ENCODE measurements at regions not wholly inside any gene's neighbourhood (a gene's known extent, or its start where the extent isn't known, plus 50 kb on each side); places are given as distances from the start of the nearest gene placed in this dataset.

GRCh38 chr6:100959280-100959679 lies 78.2 kb upstream of the ASCC3 start:
- TF ChIP-seq CTCF (IDR thresholded peaks at IDR 0.05; ENCODE audit: insufficient read depth, low read length, severe bottlenecking) = no peak
- Histone ChIP-seq H3K4me3 (ENCODE audit: low read depth, low read length) (no peak overlapping the region), H3K36me3 (ENCODE audit: control insufficient read depth, insufficient read depth, low read length) (no peaks in the 10 kb centered on the region), H3K27me3 (ENCODE audit: control insufficient read depth, insufficient read depth, low read length) (no peaks in the 10 kb centered on the region)
- DNase-seq (ENCODE audit: low read depth) = no peak
- no peak for FAIRE-seq

- no peaks in the 10 kb centered on the region for H3K36me3 ChIP-seq (ENCODE audit: control insufficient read depth, insufficient read depth, low read length)
- DNase-seq (ENCODE audit: low read depth) (no peak), FAIRE-seq (no peak)
- H3K4me3 ChIP-seq (ENCODE audit: low read depth, low read length) = no peak overlapping the region
- TF ChIP-seq CTCF (IDR thresholded peaks at IDR 0.05; ENCODE audit: insufficient read depth, low read length, severe bottlenecking) = no peak
- no peaks in the 10 kb centered on the region for H3K27me3 ChIP-seq (ENCODE audit: control insufficient read depth, insufficient read depth, low read length)
Observed at GRCh38 chr6:100962466-100962865, 81.3 kb upstream of the ASCC3 start.

GRCh38 chr6:100965067-100965466 lies 83.9 kb upstream of the ASCC3 start:
- FAIRE-seq = no peak
- no peak for TF ChIP-seq CTCF (IDR thresholded peaks at IDR 0.05; ENCODE audit: insufficient read depth, low read length, severe bottlenecking)

GRCh38 chr6:100968949-100969348 lies 87.8 kb upstream of the ASCC3 start:
- H3K27me3 ChIP-seq (ENCODE audit: control insufficient read depth, insufficient read depth, low read length) = no peaks in the 10 kb centered on the region
- no peaks in the 10 kb centered on the region for H3K36me3 ChIP-seq (ENCODE audit: control insufficient read depth, insufficient read depth, low read length)
- TF ChIP-seq CTCF (IDR thresholded peaks at IDR 0.05; ENCODE audit: insufficient read depth, low read length, severe bottlenecking) = no peak
- DNase-seq (ENCODE audit: low read depth) (no peak), FAIRE-seq (no peak)
- no peak overlapping the region for H3K4me3 ChIP-seq (ENCODE audit: low read depth, low read length)

More at GRCh38 chr6:100965067-100965466, 83.9 kb upstream of the ASCC3 start:
- H3K27me3 ChIP-seq (ENCODE audit: control insufficient read depth, insufficient read depth, low read length) = no peaks in the 10 kb centered on the region
- no peak overlapping the region for H3K4me3 ChIP-seq (ENCODE audit: low read depth, low read length)
- no peaks in the 10 kb centered on the region for H3K36me3 ChIP-seq (ENCODE audit: control insufficient read depth, insufficient read depth, low read length)
- no peak for DNase-seq (ENCODE audit: low read depth)

- no peaks in the 10 kb centered on the region for H3K27me3 ChIP-seq (ENCODE audit: control insufficient read depth, insufficient read depth, low read length)
- no peak for TF ChIP-seq CTCF (IDR thresholded peaks at IDR 0.05; ENCODE audit: insufficient read depth, low read length, severe bottlenecking)
- no peak for DNase-seq (ENCODE audit: low read depth)
- no peak for FAIRE-seq
- no peak overlapping the region for H3K4me3 ChIP-seq (ENCODE audit: low read depth, low read length)
- no peaks in the 10 kb centered on the region for H3K36me3 ChIP-seq (ENCODE audit: control insufficient read depth, insufficient read depth, low read length)
Observed at GRCh38 chr6:100979267-100979666, 98.1 kb upstream of the ASCC3 start.

- no peak for DNase-seq (ENCODE audit: low read depth)
- no peak for TF ChIP-seq CTCF (IDR thresholded peaks at IDR 0.05; ENCODE audit: insufficient read depth, low read length, severe bottlenecking)
- Histone ChIP-seq H3K27me3 (ENCODE audit: control insufficient read depth, insufficient read depth, low read length) (no peaks in the 10 kb centered on the region), H3K36me3 (ENCODE audit: control insufficient read depth, insufficient read depth, low read length) (no peaks in the 10 kb centered on the region), H3K4me3 (ENCODE audit: low read depth, low read length) (no peak overlapping the region)
- FAIRE-seq = no peak
Observed at GRCh38 chr6:100980949-100981348, 99.8 kb upstream of the ASCC3 start.
